Activated CD4-positive, alpha-beta T cell treated with anti-CD3 and anti-CD28 coated beads, Interleukin-2, amount 10 ng/mL, durations not matched to agents 24 days and 14 days (primary cell): ENCODE measurements at regions not wholly inside any gene's neighbourhood (a gene's known extent, or its start where the extent isn't known, plus 50 kb on each side); places are given as distances from the start of the nearest gene placed in this dataset.

Experiments
- DNase-seq: peaks from one replicate; pipeline ENCODE4 v3.0.0; 2022
- H3K27ac Mint-ChIP-seq: one replicate; pipeline ENCODE4 v1.8.0; 2022; ENCODE audit warnings: mild to moderate bottlenecking, mixed read lengths
- H3K27me3 Mint-ChIP-seq: one replicate; pipeline ENCODE4 v1.8.0; 2022; ENCODE audit warnings: mixed read lengths
- H3K36me3 Mint-ChIP-seq: one replicate; pipeline ENCODE4 v1.8.0; 2022; ENCODE audit warnings: low read depth, mild to moderate bottlenecking, mixed read lengths
- H3K4me1 Mint-ChIP-seq: one replicate; pipeline ENCODE4 v1.8.0; 2021; ENCODE audit warnings: mixed read lengths
- H3K4me3 Mint-ChIP-seq: one replicate; pipeline ENCODE4 v1.8.0; 2022; ENCODE audit warnings: mild to moderate bottlenecking, moderate library complexity, mixed read lengths
- H3K9me3 Mint-ChIP-seq: one replicate; pipeline ENCODE4 v1.8.0; 2021; ENCODE audit warnings: mixed read lengths
- intact Hi-C: fragments of 100-400 bp; cut with micrococcal nuclease; formaldehyde crosslinking; loops from one replicate; pipeline ENCODE4 v1.15.1; 2023

DNA sequence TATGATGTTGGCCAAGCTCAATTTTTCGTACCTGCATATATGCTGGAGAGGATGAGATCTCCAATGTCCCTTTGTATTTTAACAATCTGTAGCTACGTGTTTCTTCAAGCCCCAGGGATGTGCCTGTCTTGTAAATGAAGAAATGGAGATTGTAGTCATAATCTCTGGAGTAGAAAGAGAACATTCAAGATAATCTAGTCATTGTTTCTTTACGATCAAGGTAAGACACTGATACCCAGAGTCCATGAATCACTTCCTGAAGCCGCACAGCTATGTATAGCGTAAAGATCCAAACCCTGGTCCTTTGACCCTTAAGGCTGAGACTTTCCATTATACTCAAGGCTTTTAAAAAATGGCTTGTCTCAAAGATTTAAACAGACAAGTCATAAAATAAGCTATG, 205.5 kb downstream of the HS3ST3B1 start:
- no peaks in the 10 kb centered on the region for H3K4me1 Mint-ChIP-seq
- no peak overlapping the region for H3K27ac Mint-ChIP-seq
- DNase-seq = no peak
- H3K27me3 Mint-ChIP-seq = no peaks in the 10 kb centered on the region
- H3K9me3 Mint-ChIP-seq = peaks cover 4% of the 10 kb centered on the region
- no peaks in the 10 kb centered on the region for H3K36me3 Mint-ChIP-seq
- no peak overlapping the region for H3K4me3 Mint-ChIP-seq
- intact Hi-C loops = no loop called here

DNA sequence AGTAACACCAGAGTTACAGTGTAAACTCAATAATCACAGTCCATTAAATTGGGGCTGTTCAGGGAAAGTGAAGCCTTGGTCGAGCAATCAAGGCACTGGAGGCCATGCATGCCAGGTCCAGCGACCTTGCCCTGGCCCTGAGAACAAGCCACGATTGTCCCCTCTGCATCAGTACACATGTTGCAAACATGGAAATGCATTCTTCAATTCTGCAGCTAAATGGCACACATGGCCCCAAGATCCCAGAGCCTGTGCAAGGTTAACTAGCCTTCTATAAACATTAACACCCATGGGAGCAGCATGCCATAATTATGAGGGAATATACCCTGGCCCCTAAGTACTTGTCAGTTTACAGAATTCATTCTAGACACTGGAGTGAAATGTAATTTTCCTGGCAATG, 204.7 kb downstream of the HS3ST3B1 start:
- peaks cover 4% of the 10 kb centered on the region for H3K9me3 Mint-ChIP-seq
- H3K4me1 Mint-ChIP-seq = no peaks in the 10 kb centered on the region
- H3K27ac Mint-ChIP-seq = no peak overlapping the region
- no peak overlapping the region for H3K4me3 Mint-ChIP-seq
- H3K36me3 Mint-ChIP-seq = no peaks in the 10 kb centered on the region
- no peak for DNase-seq
- no peaks in the 10 kb centered on the region for H3K27me3 Mint-ChIP-seq
- intact Hi-C loops = no loop called here

DNA sequence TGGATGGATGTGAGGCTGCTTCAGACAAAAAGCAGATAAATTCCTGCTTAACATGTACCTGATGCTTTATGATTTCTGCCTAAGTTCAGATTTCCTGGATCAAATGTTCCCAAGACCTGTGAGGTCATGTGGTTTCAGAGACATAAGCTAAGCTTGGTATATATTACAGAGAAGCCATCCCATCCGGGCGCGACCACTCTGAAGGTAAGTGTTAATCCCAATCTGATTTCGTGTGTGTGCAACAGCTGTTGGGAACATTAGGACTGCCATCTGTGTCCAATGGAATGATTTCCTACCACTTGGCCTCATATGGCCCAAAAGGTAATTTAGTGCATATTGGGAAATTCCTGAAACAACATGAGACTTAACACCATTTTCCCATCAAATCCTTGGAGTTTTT, 199.1 kb downstream of the HS3ST3B1 start:
- Mint-ChIP-seq H3K27me3 (no peaks in the 10 kb centered on the region), H3K36me3 (no peaks in the 10 kb centered on the region), H3K4me3 (no peak overlapping the region), H3K27ac (no peak overlapping the region), H3K9me3 (peaks cover 4% of the 10 kb centered on the region), H3K4me1 (no peaks in the 10 kb centered on the region)
- intact Hi-C loops = no loop called here
- no peak for DNase-seq

DNA sequence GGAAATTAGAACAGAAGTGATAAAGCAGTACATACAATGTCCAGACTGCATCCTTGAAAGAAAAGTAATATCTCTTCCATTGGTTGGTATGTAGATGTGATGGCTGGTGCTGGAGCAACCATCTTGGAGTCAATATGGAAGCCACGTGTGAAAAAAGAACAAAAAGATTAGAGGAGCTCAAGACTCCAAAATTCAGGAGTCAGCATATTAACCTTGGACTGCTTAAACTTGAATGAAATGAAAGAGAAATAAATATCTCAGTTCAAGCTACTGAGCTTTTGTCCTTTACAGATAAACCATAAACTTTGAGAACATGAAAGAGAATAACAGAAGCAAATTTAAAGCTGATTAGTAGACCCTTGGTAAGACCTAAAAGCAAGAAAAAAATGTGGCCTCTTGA, 197.9 kb downstream of the HS3ST3B1 start:
- no peak for DNase-seq
- Mint-ChIP-seq H3K36me3 (no peaks in the 10 kb centered on the region), H3K9me3 (no peaks in the 10 kb centered on the region), H3K4me3 (no peak overlapping the region), H3K27ac (no peak overlapping the region), H3K27me3 (peaks cover 6% of the 10 kb centered on the region), H3K4me1 (no peaks in the 10 kb centered on the region)
- intact Hi-C loops = no loop called here

DNA sequence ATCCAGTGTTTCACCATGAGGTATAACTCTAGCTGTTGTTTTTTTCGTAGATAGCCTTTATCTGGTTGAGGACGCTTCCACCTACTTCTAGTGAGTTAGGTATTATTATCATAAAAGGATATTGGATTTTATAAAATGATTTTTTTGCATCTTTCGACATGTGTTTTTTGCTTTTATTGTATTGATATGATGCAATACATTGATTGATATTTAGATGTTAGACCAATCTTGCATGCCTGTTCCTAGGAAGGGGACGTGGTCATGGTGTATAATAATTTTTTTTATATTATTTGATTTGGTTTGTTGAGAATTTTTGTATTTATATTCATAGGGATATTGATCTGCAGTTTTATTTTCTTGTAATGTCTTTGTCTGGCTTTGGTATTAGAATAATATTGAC, 193.3 kb downstream of the HS3ST3B1 start:
- DNase-seq = no peak
- intact Hi-C loops = no loop called here
- no peak overlapping the region for H3K27ac Mint-ChIP-seq
- H3K9me3 Mint-ChIP-seq = no peaks in the 10 kb centered on the region
- H3K27me3 Mint-ChIP-seq = peaks cover 8% of the 10 kb centered on the region
- no peak overlapping the region for H3K4me3 Mint-ChIP-seq
- H3K36me3 Mint-ChIP-seq = no peaks in the 10 kb centered on the region
- no peaks in the 10 kb centered on the region for H3K4me1 Mint-ChIP-seq

DNA sequence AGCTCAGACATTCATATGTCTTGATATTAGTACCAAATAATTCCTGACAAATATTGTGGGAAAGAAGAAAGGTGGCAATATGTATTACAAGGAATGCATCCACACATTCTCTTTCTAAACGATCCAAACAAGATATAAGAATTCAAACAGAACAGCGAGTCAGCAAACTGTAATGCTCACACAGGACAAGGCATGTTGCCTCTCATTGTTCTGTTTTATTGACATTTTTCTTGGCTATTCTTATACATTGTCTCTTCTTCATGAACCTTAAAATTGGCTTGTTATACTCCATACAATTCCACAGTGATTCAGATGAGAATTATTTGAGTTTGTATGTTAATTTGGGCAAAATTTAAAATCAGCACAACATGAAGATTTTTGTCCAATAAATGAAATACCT, 189.1 kb downstream of the HS3ST3B1 start:
- intact Hi-C loops = no loop called here
- Mint-ChIP-seq H3K27me3 (peaks cover 8% of the 10 kb centered on the region), H3K4me1 (no peaks in the 10 kb centered on the region), H3K36me3 (no peaks in the 10 kb centered on the region), H3K27ac (no peak overlapping the region), H3K4me3 (no peak overlapping the region), H3K9me3 (no peaks in the 10 kb centered on the region)
- DNase-seq = no peak

DNA sequence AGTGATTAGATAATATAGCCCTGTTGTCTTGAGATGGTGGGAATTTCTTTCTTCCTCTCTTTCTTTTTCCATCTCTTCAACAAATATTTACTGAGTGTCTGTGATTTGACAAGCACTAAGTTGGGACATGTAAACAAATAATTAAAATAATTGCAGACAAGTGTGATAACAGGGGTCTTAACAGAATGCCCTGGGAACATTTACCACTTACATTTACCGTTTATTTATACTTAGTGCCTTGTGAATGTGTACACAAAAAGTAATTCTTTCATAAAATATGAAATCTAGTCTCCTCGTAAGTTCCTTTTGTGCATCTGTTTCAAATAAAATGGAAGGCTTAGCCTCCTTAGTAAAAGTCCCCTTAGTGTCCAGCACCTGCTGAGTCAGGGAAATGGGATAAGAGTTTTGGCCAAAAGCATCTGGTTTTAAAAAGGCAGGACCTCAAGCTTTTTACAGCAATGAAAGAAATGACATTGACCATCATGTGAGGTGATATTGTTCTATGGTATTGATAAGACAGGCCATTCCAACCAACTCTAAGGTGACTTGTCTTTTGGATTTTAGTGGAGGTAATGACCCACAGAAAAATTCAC, 188.2 kb downstream of the HS3ST3B1 start:
- Mint-ChIP-seq H3K4me3 (no peak overlapping the region), H3K4me1 (no peaks in the 10 kb centered on the region), H3K36me3 (no peaks in the 10 kb centered on the region), H3K27ac (no peak overlapping the region), H3K27me3 (peaks cover 4% of the 10 kb centered on the region), H3K9me3 (no peaks in the 10 kb centered on the region)
- DNase-seq = no peak
- intact Hi-C loops = no loop called here

DNA sequence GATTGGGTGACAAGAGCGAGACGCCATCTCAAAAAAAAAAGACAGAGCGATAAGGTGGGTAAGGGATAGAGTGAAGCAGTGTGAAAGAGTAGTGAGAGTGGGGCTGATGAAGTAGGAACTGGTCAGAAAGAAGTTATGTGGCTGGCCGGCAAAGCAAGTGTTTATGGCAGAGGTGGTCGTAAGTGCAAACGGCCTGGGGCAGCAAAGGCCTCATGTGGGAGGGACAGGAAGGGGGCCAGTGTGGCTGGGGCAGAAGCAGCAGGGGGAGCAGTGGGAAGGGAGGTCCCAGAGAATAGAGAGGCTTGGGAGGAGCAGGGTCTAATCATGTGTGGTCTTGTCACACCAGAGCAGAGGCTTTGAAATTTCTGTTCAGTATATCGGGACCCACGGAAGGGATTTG, 186.2 kb downstream of the HS3ST3B1 start:
- intact Hi-C loops = no loop called here
- no peaks in the 10 kb centered on the region for H3K36me3 Mint-ChIP-seq
- DNase-seq = no peak
- H3K4me3 Mint-ChIP-seq = no peak overlapping the region
- H3K27me3 Mint-ChIP-seq = no peaks in the 10 kb centered on the region
- H3K27ac Mint-ChIP-seq = no peak overlapping the region
- H3K4me1 Mint-ChIP-seq = no peaks in the 10 kb centered on the region
- peaks cover 1% of the 10 kb centered on the region for H3K9me3 Mint-ChIP-seq

DNA sequence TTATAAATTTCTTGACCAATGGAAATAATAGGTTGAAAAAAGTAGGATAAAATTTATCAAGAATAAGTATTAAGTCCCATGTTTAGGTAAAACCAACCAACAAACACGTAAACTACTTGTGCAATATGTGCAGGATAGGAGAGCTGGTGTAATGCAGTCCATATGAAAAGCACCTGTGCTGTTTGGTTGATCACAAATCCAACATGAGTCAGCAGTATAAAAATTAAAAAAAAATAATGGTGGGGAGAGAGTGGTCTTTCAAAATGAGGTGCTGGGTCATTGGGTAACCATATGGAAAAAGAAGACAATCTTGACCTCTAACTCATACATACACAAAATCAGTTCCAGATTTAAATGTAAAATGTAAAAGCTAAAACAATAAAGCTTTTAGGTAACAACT, 181.8 kb downstream of the HS3ST3B1 start:
- no peaks in the 10 kb centered on the region for H3K4me1 Mint-ChIP-seq
- no peaks in the 10 kb centered on the region for H3K36me3 Mint-ChIP-seq
- H3K4me3 Mint-ChIP-seq = no peak overlapping the region
- no peak for DNase-seq
- peaks cover 4% of the 10 kb centered on the region for H3K9me3 Mint-ChIP-seq
- intact Hi-C loops = no loop called here
- H3K27me3 Mint-ChIP-seq = peaks cover 1% of the 10 kb centered on the region
- H3K27ac Mint-ChIP-seq = no peak overlapping the region

DNA sequence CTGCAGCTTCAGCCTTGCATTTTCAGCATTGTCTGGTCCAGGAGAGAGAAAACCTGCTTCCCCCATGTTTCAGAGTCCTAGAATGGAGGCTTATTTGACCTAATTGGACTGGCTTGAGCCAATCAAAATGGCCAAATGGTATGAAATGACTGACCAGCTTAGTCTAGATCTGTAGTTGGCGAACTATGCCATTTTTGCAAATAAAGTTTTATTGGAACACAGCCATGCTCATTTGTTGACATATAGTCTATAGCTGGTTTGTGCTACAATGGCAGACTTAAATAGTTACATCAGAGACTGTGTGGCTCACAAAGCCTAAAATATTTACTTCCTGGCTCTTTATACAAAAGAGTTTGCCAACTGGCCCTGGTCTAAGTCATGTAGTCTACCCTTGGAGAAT, 180.8 kb downstream of the HS3ST3B1 start:
- DNase-seq = no peak
- Mint-ChIP-seq H3K4me3 (no peak overlapping the region), H3K36me3 (no peaks in the 10 kb centered on the region), H3K9me3 (peaks cover 5% of the 10 kb centered on the region), H3K27ac (no peak overlapping the region), H3K4me1 (no peaks in the 10 kb centered on the region), H3K27me3 (peaks cover 1% of the 10 kb centered on the region)
- intact Hi-C loops = no loop called here

DNA sequence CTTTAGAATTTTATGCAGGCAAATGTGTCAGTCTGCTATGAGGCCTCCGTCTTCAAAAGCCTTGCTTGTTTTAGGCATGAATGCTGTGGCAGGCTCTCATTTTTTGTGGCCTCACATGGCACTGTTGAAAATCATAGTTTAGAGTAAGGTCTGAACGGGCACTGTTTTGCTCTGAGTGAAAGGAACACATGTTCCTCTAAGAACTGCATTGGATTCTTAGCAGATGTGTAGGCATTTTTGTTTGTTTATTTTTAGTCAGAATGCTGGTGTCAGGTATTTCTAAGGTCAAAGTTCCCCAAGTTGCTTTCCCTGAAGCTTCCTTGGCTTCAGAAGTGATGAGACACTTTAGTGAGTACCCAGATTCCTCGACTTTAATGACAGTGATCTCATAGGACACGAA, 173.7 kb downstream of the HS3ST3B1 start:
- Mint-ChIP-seq H3K36me3 (no peaks in the 10 kb centered on the region), H3K27ac (no peak overlapping the region), H3K4me3 (no peak overlapping the region), H3K4me1 (no peaks in the 10 kb centered on the region), H3K27me3 (peaks cover 5% of the 10 kb centered on the region), H3K9me3 (peaks cover 14% of the 10 kb centered on the region)
- no peak for DNase-seq
- intact Hi-C loops = no loop called here

DNA sequence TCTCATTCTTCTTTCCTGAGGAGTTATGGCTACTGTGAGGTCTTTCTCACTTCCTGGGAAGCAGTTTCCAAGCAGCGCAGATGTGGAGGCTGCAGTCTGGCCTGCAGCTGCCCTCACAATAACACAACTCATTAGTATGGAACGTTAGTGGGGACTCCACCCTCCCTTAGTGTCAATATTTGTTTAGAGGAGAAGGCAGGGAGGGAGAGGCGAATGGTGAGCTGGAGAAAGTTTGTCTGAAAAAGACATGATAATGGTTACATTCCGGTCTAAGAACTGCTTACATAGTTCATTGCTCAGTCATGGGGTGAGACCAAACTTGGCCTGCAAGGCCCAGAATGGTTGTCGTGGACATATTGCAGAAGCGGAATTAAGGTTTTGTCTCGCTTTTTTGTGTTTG, 170.2 kb downstream of the HS3ST3B1 start:
- intact Hi-C loops = no loop called here

DNA sequence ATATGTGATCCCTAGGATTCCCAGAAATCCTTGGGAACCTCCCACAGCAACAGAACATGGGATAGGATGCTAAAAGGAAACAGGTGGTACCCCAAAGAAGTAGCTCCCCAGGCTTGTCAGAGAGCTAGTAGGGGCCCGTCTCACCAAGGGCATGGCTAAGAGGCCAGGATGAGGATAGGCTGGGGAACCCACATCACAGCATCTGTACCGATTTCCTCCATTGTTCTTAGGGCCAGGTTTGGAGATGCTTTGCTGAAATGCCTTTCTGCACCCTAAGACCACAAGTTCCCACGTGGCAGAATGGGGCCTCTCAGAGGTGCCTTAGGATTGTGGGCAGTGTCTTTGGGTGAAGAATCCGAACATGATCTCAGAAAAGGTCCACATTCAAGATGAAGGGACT, 169.5 kb downstream of the HS3ST3B1 start:
- intact Hi-C loops = no loop called here
- peaks cover 3% of the 10 kb centered on the region for H3K27me3 Mint-ChIP-seq
- H3K9me3 Mint-ChIP-seq = peaks cover 18% of the 10 kb centered on the region
- H3K36me3 Mint-ChIP-seq = no peaks in the 10 kb centered on the region
- no peak overlapping the region for H3K4me3 Mint-ChIP-seq
- no peak overlapping the region for H3K27ac Mint-ChIP-seq
- DNase-seq = no peak
- H3K4me1 Mint-ChIP-seq = no peaks in the 10 kb centered on the region

More for the DNA sequence above, 170.2 kb downstream of the HS3ST3B1 start:
- peaks cover 18% of the 10 kb centered on the region for H3K9me3 Mint-ChIP-seq
- no peaks in the 10 kb centered on the region for H3K36me3 Mint-ChIP-seq
- no peak overlapping the region for H3K4me3 Mint-ChIP-seq
- H3K27me3 Mint-ChIP-seq = peaks cover 3% of the 10 kb centered on the region
- no peak for DNase-seq
- H3K27ac Mint-ChIP-seq = no peak overlapping the region
- H3K4me1 Mint-ChIP-seq = no peaks in the 10 kb centered on the region

DNA sequence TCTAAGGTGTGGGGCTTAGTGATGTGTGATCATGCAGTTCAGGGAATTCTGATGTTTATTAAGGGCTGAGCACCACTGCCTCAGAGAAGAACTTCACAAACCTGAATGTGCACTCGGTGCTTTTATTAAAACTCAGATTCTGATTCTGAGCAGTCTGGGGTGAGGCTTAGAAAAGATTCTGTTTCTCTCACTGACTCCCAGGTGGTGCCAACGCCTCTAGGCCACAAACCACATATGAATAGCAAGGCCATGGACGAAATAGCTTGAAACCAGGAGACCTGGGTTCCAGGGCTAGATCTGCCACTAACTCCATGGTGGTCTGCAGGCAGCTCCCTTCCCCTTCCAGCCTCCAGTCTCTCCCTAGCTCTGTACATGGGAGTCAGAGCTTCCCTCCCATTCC, 169.1 kb downstream of the HS3ST3B1 start:
- Mint-ChIP-seq H3K36me3 (no peaks in the 10 kb centered on the region), H3K4me3 (no peak overlapping the region), H3K4me1 (no peaks in the 10 kb centered on the region), H3K27me3 (no peaks in the 10 kb centered on the region), H3K9me3 (peaks cover 14% of the 10 kb centered on the region), H3K27ac (no peak overlapping the region)
- no peak for DNase-seq
- intact Hi-C loops = no loop called here

DNA sequence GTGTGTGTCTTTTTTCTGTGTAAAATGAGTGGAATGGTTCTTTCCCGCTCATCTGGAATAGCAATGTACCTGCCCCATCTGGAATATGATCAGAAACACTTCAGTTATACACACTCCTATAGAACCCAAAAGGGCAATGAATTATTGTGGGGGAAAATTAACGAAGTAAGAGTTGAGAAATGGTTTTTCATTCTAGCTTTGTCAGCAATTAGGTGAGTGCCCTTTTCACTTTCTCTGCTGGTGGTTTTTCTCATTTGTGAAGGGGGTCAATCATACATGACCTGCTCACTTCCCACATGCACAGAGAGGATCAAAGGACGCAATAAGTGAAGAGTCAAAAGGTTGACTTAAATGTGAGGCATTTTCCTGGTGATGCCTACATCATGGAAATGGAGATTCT, 168.0 kb downstream of the HS3ST3B1 start:
- no peaks in the 10 kb centered on the region for H3K4me1 Mint-ChIP-seq
- H3K9me3 Mint-ChIP-seq = peaks cover 13% of the 10 kb centered on the region

More for the DNA sequence above, 168.0 kb downstream of the HS3ST3B1 start:
- Mint-ChIP-seq H3K27ac (no peak overlapping the region), H3K36me3 (no peaks in the 10 kb centered on the region), H3K27me3 (no peaks in the 10 kb centered on the region), H3K4me3 (no peak overlapping the region)
- intact Hi-C loops = no loop called here
- DNase-seq = no peak
